Vagina (tissue), 2 donors: ENCODE measurements at regions not wholly inside any gene's neighbourhood (a gene's known extent, or its start where the extent isn't known, plus 50 kb on each side); places are given as distances from the start of the nearest gene placed in this dataset.

Source experiments
- DNase-seq, 2 donors: peaks; one replicate each; pipeline ENCODE4 v3.0.0-alpha.2; 2017; ENCODE audit errors: extremely low spot score in 2 of 2
- H3K27ac ChIP-seq: fragments of 200-600 bp; sonication (generic); one replicate; pipeline ENCODE4 v1.5.1; 2019
- H3K27me3 ChIP-seq: fragments of 200-600 bp; sonication (generic); one replicate; pipeline ENCODE4 v1.5.1; 2019
- H3K36me3 ChIP-seq, 2 donors: fragments of 200-600 bp; sonication (generic); one replicate each; pipeline ENCODE4 v1.5.1; 2017 to 2019
- H3K4me1 ChIP-seq: fragments of 200-600 bp; sonication (generic); one replicate; pipeline ENCODE4 v1.5.1; 2019
- H3K4me3 ChIP-seq, 2 donors: fragments of 200-600 bp; sonication (generic); 1 replicate in 1 of 2; 2 replicates in 1 of 2; pipeline ENCODE4 v1.5.1; 2016 to 2019
- H3K9me3 ChIP-seq: fragments of 200-600 bp; sonication (generic); one replicate; pipeline ENCODE4 v1.5.1; 2019
- CTCF ChIP-seq, 3 experiments: fragments of 450-650 bp in 2 of 3; fragments of 200-600 bp in 1 of 3; sonication (generic) in 1 of 3; IDR thresholded peaks; one replicate each; pipeline ENCODE4 v1.5.1; 2017 to 2019; ENCODE audit warnings: antibody characterized with exemption in 3 of 3, mild to moderate bottlenecking in 2 of 3, moderate library complexity in 2 of 3
- POLR2A ChIP-seq, 2 donors: fragments of 450-650 bp; IDR thresholded peaks; one replicate each; pipeline ENCODE4 v1.6.1; 2017; ENCODE audit warnings: antibody characterized with exemption in 2 of 2, mild to moderate bottlenecking in 2 of 2, moderate library complexity in 2 of 2
- POLR2AphosphoS5 ChIP-seq, 2 donors: sonication (generic); formaldehyde crosslinking; IDR thresholded peaks; one replicate each; pipeline ENCODE4 v1.9.0; 2017; ENCODE audit warnings: antibody characterized with exemption in 2 of 2, mild to moderate bottlenecking in 2 of 2, low read depth in 1 of 2; ENCODE audit not compliant: insufficient read depth in 1 of 2
- intact Hi-C: fragments of 100-400 bp; cut with DNase I; formaldehyde crosslinking; loops from one replicate; pipeline ENCODE4 v1.15.1; 2023

GRCh38 chr1:162943622-162944021 is 82.6 kb upstream of the CCDC190 start:
- TF ChIP-seq POLR2AphosphoS5 (IDR thresholded peaks at IDR 0.05; ENCODE audit: insufficient read depth in 1 of 2, low read depth in 1 of 2) = no peak
- no peak for TF ChIP-seq CTCF (IDR thresholded peaks at IDR 0.05)
- no peak for TF ChIP-seq POLR2A (IDR thresholded peaks at IDR 0.05)
- no peaks in the 10 kb centered on the region for H3K9me3 ChIP-seq
- no peak overlapping the region for H3K27ac ChIP-seq
- no peaks in the 10 kb centered on the region for H3K27me3 ChIP-seq
- DNase-seq = no peak
- H3K4me3 ChIP-seq = no peak overlapping the region
- H3K36me3 ChIP-seq = no peaks in the 10 kb centered on the region
- peaks cover 8% of the 10 kb centered on the region for H3K4me1 ChIP-seq
- intact Hi-C loops = no loop called here

- intact Hi-C loops = no loop called here
- Histone ChIP-seq H3K27ac (no peak overlapping the region), H3K4me3 (no peak overlapping the region), H3K36me3 (no peaks in the 10 kb centered on the region), H3K9me3 (no peaks in the 10 kb centered on the region), H3K4me1 (peaks cover 8% of the 10 kb centered on the region), H3K27me3 (no peaks in the 10 kb centered on the region)
- no peak for DNase-seq
- TF ChIP-seq POLR2A (IDR thresholded peaks at IDR 0.05) (no peak), POLR2AphosphoS5 (IDR thresholded peaks at IDR 0.05; ENCODE audit: insufficient read depth in 1 of 2, low read depth in 1 of 2) (peak in 1 of 2 donors; percentile 25)
These were observed 82.1 kb upstream of the CCDC190 start for GRCh38 chr1:162942916-162943559.

- no peaks in the 10 kb centered on the region for H3K27me3 ChIP-seq
- no peak for DNase-seq
- no peak for TF ChIP-seq CTCF (IDR thresholded peaks at IDR 0.05)
- no peak for TF ChIP-seq POLR2A (IDR thresholded peaks at IDR 0.05)
- TF ChIP-seq POLR2AphosphoS5 (IDR thresholded peaks at IDR 0.05; ENCODE audit: insufficient read depth in 1 of 2, low read depth in 1 of 2) = no peak
- no peak overlapping the region for H3K27ac ChIP-seq
- H3K36me3 ChIP-seq = no peaks in the 10 kb centered on the region
- intact Hi-C loops = no loop called here
- no peaks in the 10 kb centered on the region for H3K9me3 ChIP-seq
- H3K4me3 ChIP-seq = no peak overlapping the region
- H3K4me1 ChIP-seq = peaks cover 8% of the 10 kb centered on the region
These were observed 80.0 kb upstream of the CCDC190 start for GRCh38 chr1:162941024-162941423.

DNA sequence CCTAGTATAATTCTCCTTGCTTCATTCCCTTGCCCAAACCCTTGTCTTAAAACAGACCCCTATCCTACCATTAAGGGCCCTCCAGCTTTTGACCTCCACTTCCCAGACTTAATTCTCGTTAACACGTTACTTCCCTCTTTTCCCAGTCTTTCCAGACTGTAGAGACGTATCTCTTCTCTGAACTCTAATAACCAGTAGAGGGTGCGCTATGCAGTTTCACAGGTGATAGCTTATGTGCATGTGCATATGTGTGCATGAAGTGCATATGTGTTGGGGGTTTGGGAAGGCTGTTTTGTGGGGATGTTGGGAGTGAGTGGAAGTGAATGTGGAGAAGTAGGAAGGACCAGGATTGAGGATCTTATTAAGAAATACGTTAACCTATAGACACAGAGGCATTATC is 78.1 kb upstream of the CCDC190 start:
- intact Hi-C loops = no loop called here

DNA sequence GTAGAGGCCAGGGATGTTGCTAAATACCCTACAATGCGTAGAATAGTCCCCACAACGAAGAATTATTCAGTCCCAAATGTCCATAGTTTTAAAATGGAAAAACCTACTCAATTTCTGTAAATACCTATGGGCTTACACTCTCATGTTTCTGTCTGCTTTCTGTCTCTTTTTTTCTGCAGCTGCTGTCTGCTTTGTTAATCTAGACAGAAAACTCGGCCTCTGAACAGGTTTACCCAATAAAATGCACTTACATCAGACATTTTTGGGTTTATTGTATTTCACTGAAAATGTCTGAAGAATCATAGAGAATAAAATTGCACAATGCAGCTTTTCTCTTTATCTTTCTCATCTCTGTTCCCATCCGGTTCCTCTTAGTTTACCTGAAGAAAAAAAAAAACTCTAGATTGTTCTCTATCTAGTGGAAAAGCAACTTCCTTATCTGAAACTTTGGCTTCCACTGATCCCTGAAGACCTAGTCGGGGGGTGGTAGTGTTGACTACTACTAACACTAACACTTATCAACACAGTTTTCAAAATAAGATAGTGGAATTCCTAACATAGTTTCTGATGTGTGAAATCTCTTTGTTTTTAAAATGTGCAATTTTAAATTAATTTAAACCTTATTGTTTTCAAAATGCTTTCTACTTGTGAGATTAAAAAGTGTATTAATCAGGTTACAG is 76.9 kb upstream of the CCDC190 start:
- H3K27ac ChIP-seq = no peak overlapping the region
- no peaks in the 10 kb centered on the region for H3K36me3 ChIP-seq
- no peak for TF ChIP-seq POLR2A (IDR thresholded peaks at IDR 0.05)
- TF ChIP-seq CTCF (IDR thresholded peaks at IDR 0.05) = no peak
- no peak for TF ChIP-seq POLR2AphosphoS5 (IDR thresholded peaks at IDR 0.05; ENCODE audit: insufficient read depth in 1 of 2, low read depth in 1 of 2)
- peaks cover under 1% of the 10 kb centered on the region for H3K4me1 ChIP-seq
- H3K4me3 ChIP-seq = no peak overlapping the region
- DNase-seq = no peak
- intact Hi-C loops = no loop called here
- H3K27me3 ChIP-seq = no peaks in the 10 kb centered on the region
- no peaks in the 10 kb centered on the region for H3K9me3 ChIP-seq

More for the DNA sequence above, 78.1 kb upstream of the CCDC190 start:
- no peak for TF ChIP-seq POLR2A (IDR thresholded peaks at IDR 0.05)
- TF ChIP-seq CTCF (IDR thresholded peaks at IDR 0.05) = no peak
- TF ChIP-seq POLR2AphosphoS5 (IDR thresholded peaks at IDR 0.05; ENCODE audit: insufficient read depth in 1 of 2, low read depth in 1 of 2) = no peak
- no peaks in the 10 kb centered on the region for H3K36me3 ChIP-seq
- peaks cover 8% of the 10 kb centered on the region for H3K4me1 ChIP-seq
- H3K27ac ChIP-seq = no peak overlapping the region
- H3K27me3 ChIP-seq = no peaks in the 10 kb centered on the region
- no peak for DNase-seq
- H3K9me3 ChIP-seq = no peaks in the 10 kb centered on the region
- H3K4me3 ChIP-seq = no peak overlapping the region
